ENCODE measurements at regions not wholly inside any gene's neighbourhood (a gene's known extent, or its start where the extent isn't known, plus 50 kb on each side); places are given as distances from the start of the nearest gene placed in this dataset.

DNA sequence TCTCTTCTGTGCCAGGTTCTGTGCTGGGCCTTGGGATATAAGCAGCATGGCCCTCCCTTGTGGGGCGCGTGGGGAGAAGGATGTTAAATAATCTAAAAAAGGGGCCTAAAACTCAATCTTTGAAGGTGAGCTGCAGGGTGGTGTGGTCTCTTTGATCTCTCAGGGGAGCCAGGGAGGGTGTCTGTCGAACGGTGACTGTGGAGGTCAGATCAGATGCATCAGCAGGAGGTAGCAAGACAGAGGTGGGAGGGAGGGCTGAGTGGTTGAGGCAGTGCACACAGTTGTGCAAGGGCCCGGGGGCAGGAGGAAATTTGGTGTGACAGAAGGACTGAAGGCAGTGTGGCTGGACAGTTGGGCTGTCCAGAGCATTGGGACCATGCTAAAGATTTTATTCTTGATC lies 287.3 kb downstream of the BMP7 start:
- H3K27ac ChIP-seq, result no peak overlapping the region
- TF ChIP-seq, protein P1, sequence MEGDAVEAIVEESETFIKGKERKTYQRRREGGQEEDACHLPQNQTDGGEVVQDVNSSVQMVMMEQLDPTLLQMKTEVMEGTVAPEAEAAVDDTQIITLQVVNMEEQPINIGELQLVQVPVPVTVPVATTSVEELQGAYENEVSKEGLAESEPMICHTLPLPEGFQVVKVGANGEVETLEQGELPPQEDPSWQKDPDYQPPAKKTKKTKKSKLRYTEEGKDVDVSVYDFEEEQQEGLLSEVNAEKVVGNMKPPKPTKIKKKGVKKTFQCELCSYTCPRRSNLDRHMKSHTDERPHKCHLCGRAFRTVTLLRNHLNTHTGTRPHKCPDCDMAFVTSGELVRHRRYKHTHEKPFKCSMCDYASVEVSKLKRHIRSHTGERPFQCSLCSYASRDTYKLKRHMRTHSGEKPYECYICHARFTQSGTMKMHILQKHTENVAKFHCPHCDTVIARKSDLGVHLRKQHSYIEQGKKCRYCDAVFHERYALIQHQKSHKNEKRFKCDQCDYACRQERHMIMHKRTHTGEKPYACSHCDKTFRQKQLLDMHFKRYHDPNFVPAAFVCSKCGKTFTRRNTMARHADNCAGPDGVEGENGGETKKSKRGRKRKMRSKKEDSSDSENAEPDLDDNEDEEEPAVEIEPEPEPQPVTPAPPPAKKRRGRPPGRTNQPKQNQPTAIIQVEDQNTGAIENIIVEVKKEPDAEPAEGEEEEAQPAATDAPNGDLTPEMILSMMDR (IDR thresholded peaks at IDR 0.05; ENCODE audit: low read depth, low read length), result no peak
- no peak for DNase-seq
- H3K36me3 ChIP-seq, result no peaks in the 10 kb centered on the region
- H3K27me3 ChIP-seq (ENCODE audit: insufficient read depth, low read depth, severe bottlenecking), result peaks cover 92% of the 10 kb centered on the region
- no peak overlapping the region for H3K4me3 ChIP-seq (ENCODE audit: low read depth, low read length)
- H3K9me3 ChIP-seq (ENCODE audit: severe bottlenecking), result no peaks in the 10 kb centered on the region

DNA sequence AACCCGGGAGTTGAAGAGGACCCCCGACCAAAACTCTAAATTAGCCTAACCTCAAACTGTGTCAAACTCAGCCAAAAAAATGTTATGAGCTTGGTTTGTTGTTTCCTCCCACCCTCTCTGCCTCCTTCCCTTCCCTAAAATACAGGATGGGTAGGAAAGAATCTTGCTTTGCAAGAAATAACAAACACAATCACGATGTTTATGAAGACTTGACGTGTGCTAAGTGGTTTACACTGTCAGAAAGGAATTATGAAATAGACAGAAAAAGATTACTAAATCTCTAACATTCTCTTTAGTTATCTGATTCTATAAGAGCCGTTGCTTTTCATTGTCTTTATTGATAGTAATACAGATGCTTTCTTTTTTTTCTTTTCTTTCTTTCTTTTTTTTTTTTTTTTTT lies 285.1 kb downstream of the BMP7 start:
- DNase-seq, result no peak
- Histone ChIP-seq H3K36me3 (no peaks in the 10 kb centered on the region), H3K9me3 (ENCODE audit: severe bottlenecking) (no peaks in the 10 kb centered on the region), H3K27me3 (ENCODE audit: insufficient read depth, low read depth, severe bottlenecking) (peaks cover 84% of the 10 kb centered on the region), H3K4me3 (ENCODE audit: low read depth, low read length) (no peak overlapping the region), H3K27ac (no peak overlapping the region)
- TF ChIP-seq, protein P1 (IDR thresholded peaks at IDR 0.05; ENCODE audit: low read depth, low read length), result no peak

DNA sequence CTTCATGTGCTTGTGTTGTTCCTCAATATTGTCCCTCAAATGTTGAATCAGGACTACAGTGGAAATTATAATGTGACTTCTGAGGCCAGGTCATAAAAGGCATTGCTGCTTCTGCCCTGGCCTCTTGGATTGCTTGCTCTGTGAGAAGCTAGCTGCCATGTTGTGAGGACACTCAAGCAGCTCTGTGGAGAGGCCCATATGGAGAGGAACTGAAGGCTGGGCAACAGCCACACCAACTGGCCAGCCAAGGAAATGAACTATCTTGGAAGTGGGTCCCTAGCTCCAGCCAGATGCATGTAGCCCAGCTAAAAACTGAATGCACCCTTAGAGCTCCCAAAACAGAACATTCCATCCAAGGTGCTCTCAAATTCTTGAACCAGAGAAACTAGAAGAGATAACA lies 282.6 kb downstream of the BMP7 start:
- no peaks in the 10 kb centered on the region for H3K36me3 ChIP-seq
- TF ChIP-seq, protein P1 (IDR thresholded peaks at IDR 0.05; ENCODE audit: low read depth, low read length), result peak; percentile 39; the same call in 1 of the 2 replicates
- H3K27ac ChIP-seq, result no peak overlapping the region
- peak; percentile 7 for DNase-seq
- H3K9me3 ChIP-seq (ENCODE audit: severe bottlenecking), result no peaks in the 10 kb centered on the region
- peaks cover 84% of the 10 kb centered on the region for H3K27me3 ChIP-seq (ENCODE audit: insufficient read depth, low read depth, severe bottlenecking)
- no peak overlapping the region for H3K4me3 ChIP-seq (ENCODE audit: low read depth, low read length)

DNA sequence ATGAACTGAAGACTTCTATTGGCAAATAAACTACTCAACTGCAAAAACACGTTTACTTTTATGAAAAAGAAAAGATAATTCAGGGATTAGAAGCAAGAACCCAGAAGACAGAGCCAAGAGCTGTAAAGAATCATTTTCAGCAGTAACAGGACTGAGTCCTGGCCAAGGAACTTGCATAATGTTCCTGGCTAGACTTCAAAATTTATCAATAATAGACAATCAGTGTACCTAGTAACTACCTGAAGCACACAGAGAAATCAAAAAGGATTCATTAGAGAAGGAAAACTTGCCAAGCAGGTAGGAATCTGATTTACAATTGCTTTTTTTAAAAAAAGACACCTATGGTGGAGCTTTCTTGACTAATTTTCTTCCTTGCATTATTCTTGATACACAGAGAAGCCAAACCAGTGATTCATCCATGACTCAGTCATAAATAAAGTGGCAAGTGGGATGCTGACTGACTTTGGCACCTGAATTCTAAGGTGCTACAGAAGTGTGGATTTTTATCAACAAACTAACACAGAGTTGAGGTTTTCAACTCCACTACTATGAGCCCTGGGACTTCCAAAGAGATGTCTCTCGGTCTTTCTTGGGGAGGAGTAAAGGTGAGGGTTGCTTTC lies 281.3 kb downstream of the BMP7 start:
- no peak overlapping the region for H3K27ac ChIP-seq
- H3K27me3 ChIP-seq (ENCODE audit: insufficient read depth, low read depth, severe bottlenecking), result peaks cover 80% of the 10 kb centered on the region
- no peak for DNase-seq
- H3K4me3 ChIP-seq (ENCODE audit: low read depth, low read length), result no peak overlapping the region
- no peaks in the 10 kb centered on the region for H3K36me3 ChIP-seq
- TF ChIP-seq, protein P1 (IDR thresholded peaks at IDR 0.05; ENCODE audit: low read depth, low read length), result no peak
- H3K9me3 ChIP-seq (ENCODE audit: severe bottlenecking), result no peaks in the 10 kb centered on the region

DNA sequence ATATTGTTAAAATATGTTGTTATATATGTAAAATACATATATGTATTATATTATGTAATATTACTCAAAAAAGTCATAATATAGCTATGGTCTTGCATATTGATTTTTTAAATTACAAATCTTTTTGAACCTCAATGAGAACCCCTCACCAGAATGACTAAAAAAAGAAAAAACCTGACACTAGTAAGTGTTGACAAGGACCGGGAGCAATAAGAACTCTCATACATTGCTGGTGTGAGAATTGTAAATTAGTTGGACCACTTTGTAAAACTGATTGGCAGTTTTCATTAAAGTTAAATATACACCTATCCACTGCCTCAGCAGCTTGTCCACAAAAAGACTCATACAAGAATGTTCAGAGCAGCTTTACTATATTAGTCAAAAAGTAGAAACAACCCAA lies 280.0 kb downstream of the BMP7 start:
- no peak for DNase-seq
- TF ChIP-seq, protein P1 (IDR thresholded peaks at IDR 0.05; ENCODE audit: low read depth, low read length), result no peak
- no peaks in the 10 kb centered on the region for H3K36me3 ChIP-seq
- peaks cover 81% of the 10 kb centered on the region for H3K27me3 ChIP-seq (ENCODE audit: insufficient read depth, low read depth, severe bottlenecking)
- H3K9me3 ChIP-seq (ENCODE audit: severe bottlenecking), result no peaks in the 10 kb centered on the region
- no peak overlapping the region for H3K4me3 ChIP-seq (ENCODE audit: low read depth, low read length)
- H3K27ac ChIP-seq, result no peak overlapping the region

Data from WERI-Rb-1 (cell line).